GM12892 (cell line): ENCODE measurements at regions not wholly inside any gene's neighbourhood (a gene's known extent, or its start where the extent isn't known, plus 50 kb on each side); places are given as distances from the start of the nearest gene placed in this dataset.

Experiments
- DNase-seq: peaks from one replicate; pipeline ENCODE4 v3.0.0; 2011; ENCODE audit not compliant: insufficient read length
- FAIRE-seq: peaks from 2 replicates; lab custom pipeline; 2011; peaks lifted over from hg19 to GRCh38; lab: Jason Lieb, UNC
- POLR2A ChIP-seq: IDR thresholded peaks from 2 replicates; pipeline ENCODE4 v1.6.1; 2011; ENCODE audit warnings: low read depth, low read length, control low read depth
- POLR2AphosphoS5 ChIP-seq: IDR thresholded peaks from 2 replicates; pipeline ENCODE4 v1.6.1; 2011; ENCODE audit warnings: low read depth, low read length, control low read depth
- TAF1 ChIP-seq: IDR thresholded peaks from 2 replicates; pipeline ENCODE4 v1.6.1; 2011; ENCODE audit warnings: low read depth, mild to moderate bottlenecking, control low read depth, low read length, borderline replicate concordance

GRCh38 chr5:159459951-159460538 lies 129.8 kb upstream of the IL12B start:
- no peak for TF ChIP-seq TAF1
- no peak for TF ChIP-seq POLR2A
- TF ChIP-seq POLR2AphosphoS5, result no peak
- FAIRE-seq (no peak), DNase-seq (no peak)

GRCh38 chr5:159463590-159464321 lies 133.5 kb upstream of the IL12B start:
- DNase-seq (no peak), FAIRE-seq (no peak)
- no peak for TF ChIP-seq TAF1
- TF ChIP-seq POLR2A, result no peak
- no peak for TF ChIP-seq POLR2AphosphoS5

GRCh38 chr5:159465604-159466003 lies 135.3 kb upstream of the IL12B start:
- DNase-seq (no peak), FAIRE-seq (no peak)
- no peak for TF ChIP-seq POLR2AphosphoS5
- no peak for TF ChIP-seq POLR2A
- no peak for TF ChIP-seq TAF1

GRCh38 chr5:159467666-159468065 lies 137.4 kb upstream of the IL12B start:
- DNase-seq (no peak), FAIRE-seq (peak; percentile 27)
- no peak for TF ChIP-seq TAF1
- no peak for TF ChIP-seq POLR2A
- TF ChIP-seq POLR2AphosphoS5, result no peak

- FAIRE-seq, result no peak
- no peak for TF ChIP-seq TAF1
- no peak for TF ChIP-seq POLR2AphosphoS5
- no peak for TF ChIP-seq POLR2A
These were observed 139.4 kb upstream of the IL12B start for GRCh38 chr5:159469496-159470372.

GRCh38 chr5:159471904-159472303 lies 141.6 kb upstream of the IL12B start:
- DNase-seq (no peak), FAIRE-seq (no peak)
- TF ChIP-seq POLR2AphosphoS5, result no peak
- TF ChIP-seq TAF1, result no peak
- TF ChIP-seq POLR2A, result no peak

More at GRCh38 chr5:159469496-159470372, 139.4 kb upstream of the IL12B start:
- no peak for DNase-seq

- FAIRE-seq (no peak), DNase-seq (no peak)
- TF ChIP-seq POLR2A (no peak), POLR2AphosphoS5 (no peak), TAF1 (no peak)
These were observed 144.7 kb upstream of the IL12B start for GRCh38 chr5:159475026-159475425.

- TF ChIP-seq POLR2AphosphoS5 (no peak), POLR2A (no peak), TAF1 (no peak)
- no peak for FAIRE-seq
- DNase-seq, result no peak
These were observed 148.7 kb upstream of the IL12B start for GRCh38 chr5:159478950-159479349.

- TF ChIP-seq POLR2AphosphoS5 (no peak), TAF1 (no peak), POLR2A (no peak)
- FAIRE-seq (peak; percentile 58), DNase-seq (no peak)
These were observed 150.6 kb upstream of the IL12B start for GRCh38 chr5:159480849-159481248.

GRCh38 chr5:159481751-159482150 lies 151.5 kb upstream of the IL12B start:
- DNase-seq, result no peak
- TF ChIP-seq POLR2AphosphoS5 (no peak), TAF1 (no peak), POLR2A (no peak)
- FAIRE-seq, result no peak

GRCh38 chr5:159486836-159487235 lies 156.5 kb upstream of the IL12B start:
- TF ChIP-seq POLR2AphosphoS5 (no peak), POLR2A (no peak), TAF1 (no peak)
- DNase-seq, result no peak
- FAIRE-seq, result no peak
